ENCODE measurements at regions not wholly inside any gene's neighbourhood (a gene's known extent, or its start where the extent isn't known, plus 50 kb on each side); places are given as distances from the start of the nearest gene placed in this dataset.

DNA sequence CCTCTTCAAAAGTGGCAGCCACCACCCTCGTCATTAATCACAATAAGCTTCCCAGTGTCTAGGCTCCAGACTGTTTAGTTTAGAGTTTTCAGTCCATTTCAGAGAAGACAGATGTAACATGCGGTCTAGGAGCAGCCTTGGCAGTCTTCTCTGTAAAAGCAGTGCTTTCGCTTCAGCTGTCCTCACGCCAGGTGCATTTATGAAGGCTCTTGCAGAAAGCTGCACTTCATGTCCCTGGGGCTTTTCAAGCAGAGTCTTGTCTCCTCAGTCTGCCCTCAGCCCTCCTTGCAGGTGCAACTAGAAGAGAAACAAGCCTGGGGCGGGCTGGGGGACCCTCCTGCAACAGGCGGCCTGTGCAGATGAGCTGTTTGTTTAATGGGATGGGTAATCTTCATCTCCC lies 281.9 kb downstream of the DRD1 start:
- no peaks in the 10 kb centered on the region for H3K36me3 ChIP-seq
- H3K27ac ChIP-seq = no peak overlapping the region
- H3K9me3 ChIP-seq (ENCODE audit: severe bottlenecking) = no peaks in the 10 kb centered on the region
- DNase-seq = no peak
- peaks cover 59% of the 10 kb centered on the region for H3K27me3 ChIP-seq (ENCODE audit: insufficient read depth, low read depth, severe bottlenecking)
- TF ChIP-seq, protein P1, sequence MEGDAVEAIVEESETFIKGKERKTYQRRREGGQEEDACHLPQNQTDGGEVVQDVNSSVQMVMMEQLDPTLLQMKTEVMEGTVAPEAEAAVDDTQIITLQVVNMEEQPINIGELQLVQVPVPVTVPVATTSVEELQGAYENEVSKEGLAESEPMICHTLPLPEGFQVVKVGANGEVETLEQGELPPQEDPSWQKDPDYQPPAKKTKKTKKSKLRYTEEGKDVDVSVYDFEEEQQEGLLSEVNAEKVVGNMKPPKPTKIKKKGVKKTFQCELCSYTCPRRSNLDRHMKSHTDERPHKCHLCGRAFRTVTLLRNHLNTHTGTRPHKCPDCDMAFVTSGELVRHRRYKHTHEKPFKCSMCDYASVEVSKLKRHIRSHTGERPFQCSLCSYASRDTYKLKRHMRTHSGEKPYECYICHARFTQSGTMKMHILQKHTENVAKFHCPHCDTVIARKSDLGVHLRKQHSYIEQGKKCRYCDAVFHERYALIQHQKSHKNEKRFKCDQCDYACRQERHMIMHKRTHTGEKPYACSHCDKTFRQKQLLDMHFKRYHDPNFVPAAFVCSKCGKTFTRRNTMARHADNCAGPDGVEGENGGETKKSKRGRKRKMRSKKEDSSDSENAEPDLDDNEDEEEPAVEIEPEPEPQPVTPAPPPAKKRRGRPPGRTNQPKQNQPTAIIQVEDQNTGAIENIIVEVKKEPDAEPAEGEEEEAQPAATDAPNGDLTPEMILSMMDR (IDR thresholded peaks at IDR 0.05; ENCODE audit: low read depth, low read length) = no peak
- H3K4me3 ChIP-seq (ENCODE audit: low read depth, low read length) = no peak overlapping the region

DNA sequence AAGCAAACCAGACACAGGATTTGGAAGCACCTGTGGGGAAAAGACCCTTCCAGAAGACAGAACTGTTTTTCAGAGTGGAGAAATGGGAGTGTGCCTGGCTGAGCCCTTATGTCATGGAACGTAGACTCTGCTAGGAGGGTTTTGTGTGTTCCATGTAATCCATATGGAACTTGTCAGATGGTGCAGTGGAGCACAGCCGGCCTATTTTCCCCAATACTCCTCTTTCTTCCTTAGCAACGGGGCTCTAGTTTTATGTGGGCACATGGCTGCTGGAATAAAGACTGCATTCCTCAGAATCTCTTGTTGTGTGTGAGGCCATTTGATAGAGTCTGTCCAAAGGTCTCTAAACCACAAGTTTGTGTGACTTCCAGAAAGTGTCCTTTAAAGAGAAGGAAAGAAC lies 284.0 kb downstream of the DRD1 start:
- Histone ChIP-seq H3K27ac (no peak overlapping the region), H3K4me3 (ENCODE audit: low read depth, low read length) (no peak overlapping the region), H3K27me3 (ENCODE audit: insufficient read depth, low read depth, severe bottlenecking) (peaks cover 57% of the 10 kb centered on the region), H3K9me3 (ENCODE audit: severe bottlenecking) (no peaks in the 10 kb centered on the region), H3K36me3 (no peaks in the 10 kb centered on the region)
- TF ChIP-seq, protein P1 (IDR thresholded peaks at IDR 0.05; ENCODE audit: low read depth, low read length) = no peak
- DNase-seq = no peak

DNA sequence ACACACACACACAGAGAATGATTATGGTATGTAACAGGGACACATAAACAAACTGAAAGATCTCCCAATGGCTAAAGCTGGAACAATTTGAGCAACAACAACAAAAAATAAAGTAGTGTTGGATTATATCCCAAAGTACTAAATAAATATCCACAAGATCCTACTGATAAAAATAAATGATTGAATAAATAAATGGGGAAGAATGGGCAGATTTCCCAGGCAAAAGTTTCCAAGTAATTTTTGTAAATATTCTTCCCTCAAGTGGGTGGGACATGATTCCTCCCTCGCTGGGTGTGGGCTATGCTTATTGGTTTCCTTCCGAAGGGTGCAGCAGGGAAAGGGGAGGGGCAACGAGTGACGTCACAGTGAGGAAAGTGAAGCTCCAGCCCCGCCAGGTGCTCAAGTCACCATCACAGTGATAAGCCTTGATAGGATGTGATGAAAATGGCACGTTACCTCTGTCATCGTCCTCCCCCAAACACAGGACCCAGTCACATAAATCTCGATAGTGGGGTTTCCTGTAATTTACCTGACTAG lies 295.3 kb downstream of the DRD1 start:
- DNase-seq = no peak
- Histone ChIP-seq H3K36me3 (no peaks in the 10 kb centered on the region), H3K27ac (no peak overlapping the region), H3K27me3 (ENCODE audit: insufficient read depth, low read depth, severe bottlenecking) (peaks cover 22% of the 10 kb centered on the region), H3K4me3 (ENCODE audit: low read depth, low read length) (no peak overlapping the region), H3K9me3 (ENCODE audit: severe bottlenecking) (peaks cover 11% of the 10 kb centered on the region)
- TF ChIP-seq, protein P1 (IDR thresholded peaks at IDR 0.05; ENCODE audit: low read depth, low read length) = no peak

DNA sequence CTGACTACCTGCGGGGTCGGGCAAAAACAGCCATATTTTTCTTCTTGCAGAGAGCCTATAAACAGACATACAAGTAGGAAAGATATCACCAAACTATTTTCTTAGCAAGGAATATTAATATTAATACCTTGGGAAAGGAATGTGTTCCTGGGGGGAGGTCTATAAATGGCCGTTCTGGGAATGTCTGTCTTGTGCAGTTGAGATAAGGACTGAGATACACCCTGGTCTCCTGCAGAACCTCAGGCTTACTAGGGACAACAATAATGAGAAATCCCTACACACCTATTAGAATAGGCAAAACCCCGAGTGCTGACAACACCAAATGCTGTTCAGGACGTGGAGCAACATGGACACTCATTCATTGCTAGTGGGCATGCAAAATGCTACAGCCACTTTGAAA lies 297.2 kb downstream of the DRD1 start:
- Histone ChIP-seq H3K4me3 (ENCODE audit: low read depth, low read length) (no peak overlapping the region), H3K9me3 (ENCODE audit: severe bottlenecking) (peaks cover 6% of the 10 kb centered on the region), H3K27ac (no peak overlapping the region), H3K36me3 (no peaks in the 10 kb centered on the region), H3K27me3 (ENCODE audit: insufficient read depth, low read depth, severe bottlenecking) (peaks cover 11% of the 10 kb centered on the region)
- TF ChIP-seq, protein P1 (IDR thresholded peaks at IDR 0.05; ENCODE audit: low read depth, low read length) = no peak
- no peak for DNase-seq

DNA sequence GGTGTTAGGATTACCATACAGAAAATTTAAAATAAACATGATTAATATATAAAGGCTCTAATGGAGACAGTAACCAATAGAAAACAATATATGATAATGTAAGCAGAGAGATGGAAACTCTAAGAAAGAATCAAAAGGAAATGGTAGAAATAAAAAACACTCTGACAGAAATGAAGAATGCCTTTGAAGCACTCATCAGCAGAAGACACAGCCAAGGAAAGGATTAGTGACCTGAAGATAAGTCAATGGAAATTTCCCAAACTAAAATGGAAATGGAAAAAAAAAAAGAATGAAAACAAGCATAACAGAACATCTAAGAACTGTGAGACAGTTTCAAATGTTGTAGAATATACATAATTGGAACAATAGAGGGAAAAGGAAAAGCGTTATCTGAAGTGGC lies 302.6 kb downstream of the DRD1 start:
- TF ChIP-seq, protein P1 (IDR thresholded peaks at IDR 0.05; ENCODE audit: low read depth, low read length) = no peak
- no peak for DNase-seq
- H3K27ac ChIP-seq = no peak overlapping the region

DNA sequence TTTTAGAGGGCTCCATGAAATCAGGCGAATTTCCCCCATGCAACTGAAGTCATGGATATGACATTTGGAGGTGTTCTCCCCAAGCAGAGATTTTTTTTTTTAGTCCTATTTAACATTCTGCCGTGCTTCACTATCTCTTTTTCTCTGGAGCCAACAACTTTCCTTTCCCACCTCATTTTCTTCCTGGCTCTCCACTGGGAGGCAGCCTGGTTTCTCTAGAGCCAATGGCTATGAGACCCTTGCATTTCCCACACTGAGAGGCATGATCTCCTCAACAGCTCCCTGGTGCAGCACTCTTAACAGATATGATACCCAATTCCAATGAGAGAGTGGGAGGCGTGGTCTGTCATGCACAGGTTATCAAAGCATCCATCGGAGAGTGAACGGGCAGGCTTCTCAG lies 310.8 kb downstream of the DRD1 start:
- peaks cover 35% of the 10 kb centered on the region for H3K27me3 ChIP-seq (ENCODE audit: insufficient read depth, low read depth, severe bottlenecking)
- no peaks in the 10 kb centered on the region for H3K9me3 ChIP-seq (ENCODE audit: severe bottlenecking)
- no peak for DNase-seq
- H3K36me3 ChIP-seq = no peaks in the 10 kb centered on the region
- TF ChIP-seq, protein P1 (IDR thresholded peaks at IDR 0.05; ENCODE audit: low read depth, low read length) = no peak
- no peak overlapping the region for H3K4me3 ChIP-seq (ENCODE audit: low read depth, low read length)
- H3K27ac ChIP-seq = no peak overlapping the region

More for the DNA sequence above, 302.6 kb downstream of the DRD1 start:
- Histone ChIP-seq H3K27me3 (ENCODE audit: insufficient read depth, low read depth, severe bottlenecking) (peaks cover 14% of the 10 kb centered on the region), H3K4me3 (ENCODE audit: low read depth, low read length) (no peak overlapping the region), H3K36me3 (no peaks in the 10 kb centered on the region), H3K9me3 (ENCODE audit: severe bottlenecking) (peaks cover 3% of the 10 kb centered on the region)
